Stimulated activated CD4-positive, alpha-beta T cell treated with anti-CD3 and anti-CD28 coated beads, Interleukin-2, amount 100 ng/mL, for 4 hours (primary cell): ENCODE measurements at regions not wholly inside any gene's neighbourhood (a gene's known extent, or its start where the extent isn't known, plus 50 kb on each side); places are given as distances from the start of the nearest gene placed in this dataset.

Source experiments
- DNase-seq: peaks from one replicate; pipeline ENCODE4 v3.0.0-alpha.2; 2020; ENCODE audit warnings: low read depth

GRCh38 chr10:60664859-60665258 is 113.4 kb upstream of the CDK1 start:
- no peak for DNase-seq

GRCh38 chr10:60663850-60664249 is 114.4 kb upstream of the CDK1 start:
- DNase-seq = no peak

GRCh38 chr10:60662917-60663614 is 115.2 kb upstream of the CDK1 start:
- no peak for DNase-seq

- DNase-seq = no peak
Observed at GRCh38 chr10:60661637-60662036, 116.6 kb upstream of the CDK1 start.

- DNase-seq = no peak
Observed at GRCh38 chr10:60660625-60661024, 117.7 kb upstream of the CDK1 start.

GRCh38 chr10:60654813-60655464 is 123.3 kb upstream of the CDK1 start:
- no peak for DNase-seq

GRCh38 chr10:60652628-60653027 is 125.7 kb upstream of the CDK1 start:
- DNase-seq = no peak

- DNase-seq = no peak
Observed at GRCh38 chr10:60650378-60650800, 127.9 kb upstream of the CDK1 start.

GRCh38 chr10:60649485-60650377 is 128.5 kb upstream of the CDK1 start:
- no peak for DNase-seq

- DNase-seq = no peak
Observed at GRCh38 chr10:60648761-60649160, 129.5 kb upstream of the CDK1 start.

GRCh38 chr10:60646966-60647796 is 131.1 kb upstream of the CDK1 start:
- peak; percentile 24 for DNase-seq

GRCh38 chr10:60645980-60646379 is 132.3 kb upstream of the CDK1 start:
- no peak for DNase-seq

- DNase-seq = no peak
Observed at GRCh38 chr10:60644436-60645130, 133.7 kb upstream of the CDK1 start.

GRCh38 chr10:60643874-60644273 is 134.4 kb upstream of the CDK1 start:
- no peak for DNase-seq

- no peak for DNase-seq
Observed at GRCh38 chr10:60629332-60629731, 148.9 kb upstream of the CDK1 start.

- no peak for DNase-seq
Observed at GRCh38 chr10:60627778-60628748, 150.2 kb upstream of the CDK1 start.

GRCh38 chr10:60626037-60626436 is 152.2 kb upstream of the CDK1 start:
- DNase-seq = no peak

GRCh38 chr10:60623627-60624026 is 154.7 kb upstream of the CDK1 start:
- no peak for DNase-seq

- no peak for DNase-seq
Observed at GRCh38 chr10:60621018-60621417, 157.3 kb upstream of the CDK1 start.

- no peak for DNase-seq
Observed at GRCh38 chr10:60618861-60619260, 159.4 kb upstream of the CDK1 start.
